ENCODE measurements at regions not wholly inside any gene's neighbourhood (a gene's known extent, or its start where the extent isn't known, plus 50 kb on each side); places are given as distances from the start of the nearest gene placed in this dataset.

DNA sequence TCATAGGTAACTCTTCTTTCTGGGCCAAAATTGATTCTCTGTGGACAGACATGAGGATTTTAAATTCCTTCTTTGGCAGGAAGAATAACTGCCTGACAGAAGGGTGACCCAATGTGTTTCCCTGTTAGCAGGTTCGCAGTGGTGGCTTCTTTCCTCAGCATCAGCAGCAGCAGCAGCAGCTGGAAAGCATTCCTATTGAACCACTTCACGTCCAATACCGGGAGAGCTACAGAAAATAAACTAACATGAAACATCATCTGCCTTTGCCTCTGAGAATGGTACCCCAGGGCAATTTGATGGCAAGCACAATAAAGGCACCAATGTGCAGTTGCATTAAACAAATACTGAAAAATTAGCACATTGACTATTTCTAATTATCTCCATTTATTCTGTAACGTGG lies 214.5 kb downstream of the TMEM167A start:
- Histone ChIP-seq H3K9ac (ENCODE audit: low read length) (no peak overlapping the region), H3K4me2 (ENCODE audit: low read length) (no peak overlapping the region), H2AFZ (ENCODE audit: insufficient read depth, low read length, poor library complexity) (no peak overlapping the region), H3K14ac (ENCODE audit: low read length) (no peak overlapping the region), H3K18ac (ENCODE audit: low read length) (no peak overlapping the region), H3K27ac (ENCODE audit: low read depth, low read length) (no peak overlapping the region), H4K12ac (ENCODE audit: low read depth, low read length) (no peak overlapping the region), H2AK5ac (ENCODE audit: low read length) (no peak overlapping the region), H2BK12ac (ENCODE audit: low read length) (no peak overlapping the region), H3K79me2 (ENCODE audit: control insufficient read depth, insufficient read depth, low read length, poor library complexity) (no peaks in the 10 kb centered on the region), H3K27me3 (ENCODE audit: insufficient read depth, low read length) (no peaks in the 10 kb centered on the region), H2BK5ac (ENCODE audit: low read depth, low read length, poor library complexity) (no peak overlapping the region), H3K36me3 (ENCODE audit: control insufficient read depth in 1 of 2, insufficient read depth in 2 of 2, low read length in 2 of 2) (no peaks in the 10 kb centered on the region), H3K4me1 (ENCODE audit: control insufficient read depth in 1 of 2, insufficient read depth in 2 of 2, low read length in 2 of 2) (no peaks in the 10 kb centered on the region), H4K91ac (ENCODE audit: low read depth, low read length) (no peak overlapping the region), H3K4me3 (ENCODE audit: low read depth, low read length) (no peak overlapping the region), H3K9me3 (ENCODE audit: insufficient read depth, low read depth, low read length) (no peaks in the 10 kb centered on the region), H3K79me1 (ENCODE audit: low read length) (no peaks in the 10 kb centered on the region), H3K23ac (ENCODE audit: low read length) (no peak overlapping the region), H2BK120ac (ENCODE audit: insufficient read depth, low read length, poor library complexity) (no peak overlapping the region), H3K4ac (ENCODE audit: low read depth, low read length) (no peak overlapping the region), H4K8ac (ENCODE audit: low read depth, low read length) (no peak overlapping the region)
- no CpG with 5 or more reads among the region's 4 CpGs for WGBS (ENCODE audit: extremely low coverage, insufficient coverage, insufficient read length)
- no peak for DNase-seq

GRCh38 chr5:82862261-82862660 lies 214.9 kb downstream of the TMEM167A start:
- H3K27ac ChIP-seq (ENCODE audit: low read depth, low read length): no peak overlapping the region
- no peak overlapping the region for H3K4me2 ChIP-seq (ENCODE audit: low read length)
- no peaks in the 10 kb centered on the region for H3K36me3 ChIP-seq (ENCODE audit: control insufficient read depth in 1 of 2, insufficient read depth in 2 of 2, low read length in 2 of 2)
- no peak overlapping the region for H4K12ac ChIP-seq (ENCODE audit: low read depth, low read length)
- no peak for DNase-seq
- no peak overlapping the region for H2BK12ac ChIP-seq (ENCODE audit: low read length)
- H3K79me2 ChIP-seq (ENCODE audit: control insufficient read depth, insufficient read depth, low read length, poor library complexity): no peaks in the 10 kb centered on the region
- no peak overlapping the region for H2AK5ac ChIP-seq (ENCODE audit: low read length)
- no peak overlapping the region for H4K8ac ChIP-seq (ENCODE audit: low read depth, low read length)
- no peak overlapping the region for H3K9ac ChIP-seq (ENCODE audit: low read length)
- WGBS (ENCODE audit: extremely low coverage, insufficient coverage, insufficient read length): no CpG with 5 or more reads among the region's 4 CpGs
- H3K18ac ChIP-seq (ENCODE audit: low read length): no peak overlapping the region
- no peaks in the 10 kb centered on the region for H3K79me1 ChIP-seq (ENCODE audit: low read length)
- no peak overlapping the region for H3K14ac ChIP-seq (ENCODE audit: low read length)
- H3K4ac ChIP-seq (ENCODE audit: low read depth, low read length): no peak overlapping the region
- H3K23ac ChIP-seq (ENCODE audit: low read length): no peak overlapping the region
- H3K4me3 ChIP-seq (ENCODE audit: low read depth, low read length): no peak overlapping the region
- H3K9me3 ChIP-seq (ENCODE audit: insufficient read depth, low read depth, low read length): no peaks in the 10 kb centered on the region
- H2BK5ac ChIP-seq (ENCODE audit: low read depth, low read length, poor library complexity): no peak overlapping the region
- no peak overlapping the region for H4K91ac ChIP-seq (ENCODE audit: low read depth, low read length)
- H3K27me3 ChIP-seq (ENCODE audit: insufficient read depth, low read length): no peaks in the 10 kb centered on the region
- no peak overlapping the region for H2AFZ ChIP-seq (ENCODE audit: insufficient read depth, low read length, poor library complexity)
- H3K4me1 ChIP-seq (ENCODE audit: control insufficient read depth in 1 of 2, insufficient read depth in 2 of 2, low read length in 2 of 2): no peaks in the 10 kb centered on the region
- H2BK120ac ChIP-seq (ENCODE audit: insufficient read depth, low read length, poor library complexity): no peak overlapping the region

DNA sequence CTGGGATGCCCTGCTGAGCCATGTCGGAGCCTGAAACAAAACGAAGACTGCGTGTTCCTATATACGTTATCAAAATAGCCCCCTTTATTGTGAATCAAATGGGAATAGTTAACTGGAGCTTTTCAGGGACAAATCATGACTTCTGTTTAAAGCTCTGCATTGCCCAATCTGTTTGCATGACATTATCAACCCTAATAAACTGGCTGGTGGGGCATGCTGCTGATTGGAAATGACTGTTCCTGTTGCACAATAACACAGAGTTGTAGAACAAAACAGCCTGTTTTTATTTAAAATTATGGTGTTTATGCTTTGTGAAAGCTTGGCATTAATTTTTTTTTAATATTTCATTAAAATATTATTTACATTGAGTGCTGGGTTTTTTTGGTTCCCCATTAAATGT lies 215.5 kb downstream of the TMEM167A start:
- H2AK5ac ChIP-seq (ENCODE audit: low read length): no peak overlapping the region
- no peak overlapping the region for H3K4me3 ChIP-seq (ENCODE audit: low read depth, low read length)
- no peak overlapping the region for H4K12ac ChIP-seq (ENCODE audit: low read depth, low read length)
- no peak overlapping the region for H2BK12ac ChIP-seq (ENCODE audit: low read length)
- no peak overlapping the region for H3K4ac ChIP-seq (ENCODE audit: low read depth, low read length)
- no peak overlapping the region for H3K9ac ChIP-seq (ENCODE audit: low read length)
- no peak overlapping the region for H3K14ac ChIP-seq (ENCODE audit: low read length)
- H3K36me3 ChIP-seq (ENCODE audit: control insufficient read depth in 1 of 2, insufficient read depth in 2 of 2, low read length in 2 of 2): no peaks in the 10 kb centered on the region
- no peak overlapping the region for H4K8ac ChIP-seq (ENCODE audit: low read depth, low read length)
- WGBS (ENCODE audit: extremely low coverage, insufficient coverage, insufficient read length): no CpG with 5 or more reads among the region's 4 CpGs
- H3K79me2 ChIP-seq (ENCODE audit: control insufficient read depth, insufficient read depth, low read length, poor library complexity): no peaks in the 10 kb centered on the region
- H3K27ac ChIP-seq (ENCODE audit: low read depth, low read length): no peak overlapping the region
- H3K27me3 ChIP-seq (ENCODE audit: insufficient read depth, low read length): no peaks in the 10 kb centered on the region
- DNase-seq: no peak
- H2BK5ac ChIP-seq (ENCODE audit: low read depth, low read length, poor library complexity): no peak overlapping the region
- no peak overlapping the region for H4K91ac ChIP-seq (ENCODE audit: low read depth, low read length)
- H3K23ac ChIP-seq (ENCODE audit: low read length): no peak overlapping the region
- H2BK120ac ChIP-seq (ENCODE audit: insufficient read depth, low read length, poor library complexity): no peak overlapping the region
- no peaks in the 10 kb centered on the region for H3K9me3 ChIP-seq (ENCODE audit: insufficient read depth, low read depth, low read length)
- no peak overlapping the region for H2AFZ ChIP-seq (ENCODE audit: insufficient read depth, low read length, poor library complexity)
- H3K4me1 ChIP-seq (ENCODE audit: control insufficient read depth in 1 of 2, insufficient read depth in 2 of 2, low read length in 2 of 2): no peaks in the 10 kb centered on the region
- no peak overlapping the region for H3K4me2 ChIP-seq (ENCODE audit: low read length)
- no peaks in the 10 kb centered on the region for H3K79me1 ChIP-seq (ENCODE audit: low read length)
- no peak overlapping the region for H3K18ac ChIP-seq (ENCODE audit: low read length)

GRCh38 chr5:82859451-82860140 lies 217.6 kb downstream of the TMEM167A start:
- Histone ChIP-seq H3K23ac (ENCODE audit: low read length) (no peak overlapping the region), H3K36me3 (ENCODE audit: control insufficient read depth in 1 of 2, insufficient read depth in 2 of 2, low read length in 2 of 2) (no peaks in the 10 kb centered on the region)
- no CpG with 5 or more reads among the region's 8 CpGs for WGBS (ENCODE audit: extremely low coverage, insufficient coverage, insufficient read length)

More at GRCh38 chr5:82859451-82860140, 217.6 kb downstream of the TMEM167A start:
- Histone ChIP-seq H3K4me3 (ENCODE audit: low read depth, low read length) (no peak overlapping the region), H3K79me2 (ENCODE audit: control insufficient read depth, insufficient read depth, low read length, poor library complexity) (no peaks in the 10 kb centered on the region), H3K4me1 (ENCODE audit: control insufficient read depth in 1 of 2, insufficient read depth in 2 of 2, low read length in 2 of 2) (no peaks in the 10 kb centered on the region), H2BK120ac (ENCODE audit: insufficient read depth, low read length, poor library complexity) (no peak overlapping the region), H4K12ac (ENCODE audit: low read depth, low read length) (no peak overlapping the region), H2AFZ (ENCODE audit: insufficient read depth, low read length, poor library complexity) (no peak overlapping the region), H3K79me1 (ENCODE audit: low read length) (no peaks in the 10 kb centered on the region), H4K91ac (ENCODE audit: low read depth, low read length) (no peak overlapping the region), H3K14ac (ENCODE audit: low read length) (no peak overlapping the region), H3K4me2 (ENCODE audit: low read length) (no peak overlapping the region), H3K9me3 (ENCODE audit: insufficient read depth, low read depth, low read length) (no peaks in the 10 kb centered on the region), H2AK5ac (ENCODE audit: low read length) (no peak overlapping the region), H3K18ac (ENCODE audit: low read length) (no peak overlapping the region), H4K8ac (ENCODE audit: low read depth, low read length) (no peak overlapping the region), H3K9ac (ENCODE audit: low read length) (no peak overlapping the region), H2BK5ac (ENCODE audit: low read depth, low read length, poor library complexity) (no peak overlapping the region), H2BK12ac (ENCODE audit: low read length) (no peak overlapping the region), H3K4ac (ENCODE audit: low read depth, low read length) (no peak overlapping the region), H3K27me3 (ENCODE audit: insufficient read depth, low read length) (no peaks in the 10 kb centered on the region), H3K27ac (ENCODE audit: low read depth, low read length) (no peak overlapping the region)
- DNase-seq: no peak

Data from trophoblast cell (in vitro differentiated cells and primary cell).